GM23338 (cell line): ENCODE measurements at regions not wholly inside any gene's neighbourhood (a gene's known extent, or its start where the extent isn't known, plus 50 kb on each side); places are given as distances from the start of the nearest gene placed in this dataset.

Source experiments
- ATAC-seq: fragments of 200-7000 bp; cut with Tn5 transposase; 3 replicates; pipeline ENCODE4 v1.9.1; 2020
- DNase-seq: peaks from one replicate; pipeline ENCODE4 v3.0.0-alpha.2; 2015; ENCODE audit warnings: low spot score
- H2AFZ ChIP-seq: fragments of 200-600 bp; sonication (generic); 2 replicates; pipeline ENCODE4 v1.8.0; 2016; ENCODE audit warnings: antibody characterized with exemption, mild to moderate bottlenecking, moderate library complexity
- H3F3A ChIP-seq: fragments of 200-600 bp; sonication (generic); replicated peaks from 2 replicates; pipeline ENCODE4 v1.8.0; 2017; ENCODE audit warnings: antibody characterized with exemption, mixed run types, low read depth
- H3K27ac ChIP-seq: fragments of 200-600 bp; sonication (generic); 2 replicates; pipeline ENCODE4 v1.6.1; 2016; ENCODE audit warnings: low read depth
- H3K27me3 ChIP-seq: fragments of 200-600 bp; sonication (generic); 2 replicates; pipeline ENCODE4 v1.8.0; 2016; ENCODE audit warnings: mild to moderate bottlenecking, mixed run types, moderate library complexity; ENCODE audit not compliant: insufficient read depth
- H3K36me3 ChIP-seq: fragments of 200-600 bp; sonication (generic); 2 replicates; pipeline ENCODE4 v1.8.0; 2016; ENCODE audit warnings: mild to moderate bottlenecking; ENCODE audit not compliant: insufficient read depth
- H3K4me1 ChIP-seq: fragments of 200-600 bp; sonication (generic); 2 replicates; pipeline ENCODE4 v1.8.0; 2016; ENCODE audit warnings: mild to moderate bottlenecking, moderate library complexity; ENCODE audit not compliant: insufficient read depth
- H3K4me2 ChIP-seq: fragments of 200-600 bp; sonication (generic); 2 replicates; pipeline ENCODE4 v1.7.1; 2017; ENCODE audit warnings: mixed run types
- H3K4me3 ChIP-seq: fragments of 200-600 bp; sonication (generic); 2 replicates; pipeline ENCODE4 v1.6.1; 2016; ENCODE audit warnings: mixed run types
- H3K79me2 ChIP-seq: fragments of 200-600 bp; sonication (generic); replicated peaks from 2 replicates; pipeline ENCODE4 v1.8.0; 2017; ENCODE audit warnings: mild to moderate bottlenecking; ENCODE audit not compliant: insufficient read depth
- H3K9me2 ChIP-seq: fragments of 200-600 bp; sonication (generic); 2 replicates; pipeline ENCODE4 v1.8.0; 2017; ENCODE audit not compliant: insufficient read depth
- H4K20me1 ChIP-seq: fragments of 200-600 bp; sonication (generic); replicated peaks from 2 replicates; pipeline ENCODE4 v1.8.0; 2017; ENCODE audit warnings: mild to moderate bottlenecking; ENCODE audit not compliant: insufficient read depth
- H3K27ac Mint-ChIP-seq: 2 replicates; pipeline ENCODE4 v1.8.0; 2020; ENCODE audit warnings: inconsistent platforms, mild to moderate bottlenecking, moderate library complexity, mixed read lengths
- H3K27me3 Mint-ChIP-seq: 3 replicates; pipeline ENCODE4 v1.8.0; 2022; ENCODE audit warnings: low read depth, mild to moderate bottlenecking, moderate library complexity, mixed read lengths, inconsistent platforms; ENCODE audit not compliant: insufficient read depth, poor library complexity
- H3K36me3 Mint-ChIP-seq: 3 replicates; pipeline ENCODE4 v1.8.0; 2021; ENCODE audit warnings: low read depth, mild to moderate bottlenecking, inconsistent platforms, moderate library complexity, mixed read lengths
- H3K4me1 Mint-ChIP-seq: 3 replicates; pipeline ENCODE4 v1.8.0; 2020; ENCODE audit warnings: mild to moderate bottlenecking, inconsistent platforms, mixed read lengths
- H3K4me3 Mint-ChIP-seq: 3 replicates; pipeline ENCODE4 v1.8.0; 2021; ENCODE audit warnings: moderate library complexity, mild to moderate bottlenecking, inconsistent platforms, mixed read lengths
- H3K9me3 Mint-ChIP-seq: 3 replicates; pipeline ENCODE4 v1.8.0; 2020; ENCODE audit warnings: moderate library complexity, mild to moderate bottlenecking, inconsistent platforms, mixed read lengths
- CREB1 ChIP-seq: fragments of 250-450 bp; sonication (Bioruptor Pico); IDR thresholded peaks from 2 replicates; pipeline ENCODE4 v1.5.0; 2020; ENCODE audit warnings: low read depth, mild to moderate bottlenecking, moderate library complexity
- CTCF ChIP-seq, 2 experiments: fragments of 200-600 bp in 1 of 2; sonication (generic) in 1 of 2; conservative IDR thresholded peaks; 2 replicates each; pipeline versions ENCODE4 v1.5.1 to v1.6.1; 2016 to 2017; ENCODE audit warnings: antibody characterized with exemption in 2 of 2, low read depth in 2 of 2, mild to moderate bottlenecking in 2 of 2, moderate library complexity in 1 of 2
- ETS1 ChIP-seq: IDR thresholded peaks from 2 replicates; pipeline ENCODE4 v1.6.1; 2016; ENCODE audit warnings: antibody characterized with exemption
- EZH2 ChIP-seq: fragments of 200-600 bp; sonication (generic); IDR thresholded peaks from one replicate; pipeline ENCODE4 v1.8.0; 2017; ENCODE audit warnings: antibody characterized with exemption, mild to moderate bottlenecking, low read depth; ENCODE audit not compliant: unreplicated experiment
- EZH2phosphoT487 ChIP-seq: fragments of 200-600 bp; sonication (generic); IDR thresholded peaks from one replicate; pipeline ENCODE4 v1.8.1; 2018; ENCODE audit warnings: antibody characterized with exemption; ENCODE audit not compliant: unreplicated experiment
- JUNB ChIP-seq: IDR thresholded peaks from one replicate; pipeline ENCODE4 v1.6.1; 2016; ENCODE audit warnings: antibody characterized with exemption; ENCODE audit not compliant: unreplicated experiment
- NANOG ChIP-seq: IDR thresholded peaks from 2 replicates; pipeline ENCODE4 v1.6.1; 2016; ENCODE audit warnings: antibody characterized with exemption, borderline replicate concordance
- POLR2AphosphoS5 ChIP-seq: IDR thresholded peaks from 2 replicates; pipeline ENCODE4 v1.6.1; 2016; ENCODE audit warnings: antibody characterized with exemption, low read depth
- STAT1 ChIP-seq: IDR thresholded peaks from one replicate; pipeline ENCODE4 v1.6.1; 2016; ENCODE audit warnings: antibody characterized with exemption; ENCODE audit not compliant: unreplicated experiment
- ZNF114 ChIP-seq: fragments of 250-450 bp; sonication (Bioruptor Pico); IDR thresholded peaks from 2 replicates; pipeline ENCODE4 v1.5.0; 2020; ENCODE audit warnings: mild to moderate bottlenecking, moderate library complexity
- ZNF331 ChIP-seq: fragments of 250-450 bp; sonication (Bioruptor Pico); IDR thresholded peaks from 2 replicates; pipeline ENCODE4 v1.5.0; 2020; ENCODE audit warnings: low read depth, mild to moderate bottlenecking, moderate library complexity
- TF ChIP-seq, protein P1 (sequence below): fragments of 250-450 bp; sonication (Bioruptor Pico); IDR thresholded peaks from 2 replicates; pipeline ENCODE4 v1.5.0; 2020; ENCODE audit warnings: mild to moderate bottlenecking, moderate library complexity
- TF ChIP-seq, protein P2 (sequence below): IDR thresholded peaks from one replicate; pipeline ENCODE4 v1.6.1; 2018; ENCODE audit warnings: antibody characterized with exemption; ENCODE audit not compliant: unreplicated experiment

DNA sequence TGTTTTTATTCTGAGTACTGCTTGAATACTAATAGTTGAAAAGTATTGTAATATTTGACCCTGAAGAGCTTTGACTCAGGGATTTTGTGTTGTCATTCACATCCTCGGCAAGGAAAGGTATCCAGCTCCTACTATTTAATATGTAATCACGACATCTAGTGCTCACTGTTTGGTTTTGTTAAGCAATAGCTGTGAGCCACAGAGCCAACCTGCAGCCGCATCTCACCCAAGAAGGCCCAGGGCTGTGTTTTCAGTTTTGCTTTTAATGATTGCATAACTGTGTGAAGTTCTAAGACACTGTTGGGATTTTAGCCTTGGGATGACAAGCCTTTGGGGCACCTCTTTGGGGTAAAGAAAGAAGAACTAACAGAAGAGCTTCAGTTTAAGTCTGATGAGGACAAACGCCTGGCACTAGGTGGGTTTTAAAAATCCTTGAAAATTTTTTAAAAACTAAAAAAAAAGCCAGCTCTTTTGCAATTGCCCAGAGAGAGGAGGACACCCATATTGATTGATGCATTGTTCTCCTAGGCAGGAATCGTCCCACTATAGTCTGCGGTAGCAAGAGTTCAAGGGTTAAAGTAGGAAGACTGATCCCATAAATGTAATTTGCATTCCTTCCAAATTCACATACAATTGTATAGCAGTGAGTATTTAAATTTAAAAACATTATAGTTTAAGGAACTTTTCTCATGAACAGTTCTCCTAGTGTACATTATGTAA lies 157.8 kb downstream of the RELL1 start:
- no peaks in the 10 kb centered on the region for H3K4me1 ChIP-seq
- H3K27me3 ChIP-seq: no peaks in the 10 kb centered on the region
- H3K4me3 Mint-ChIP-seq: no peak overlapping the region
- no peaks in the 10 kb centered on the region for H3K36me3 Mint-ChIP-seq
- no peak overlapping the region for H3K27ac Mint-ChIP-seq
- no peaks in the 10 kb centered on the region for H4K20me1 ChIP-seq
- no peaks in the 10 kb centered on the region for H3K9me2 ChIP-seq
- no peaks in the 10 kb centered on the region for H3K36me3 ChIP-seq
- TF ChIP-seq ZNF114 (CRISPR knock-in tag) (no peak), ETS1 (no peak), POLR2AphosphoS5 (no peak), STAT1 (no peak), CTCF (conservative IDR thresholded peaks at IDR 0.05; ENCODE audit: low read depth in 2 of 2) (no peak), JUNB (no peak), CREB1 (no peak), NANOG (no peak), EZH2 (no peak), EZH2phosphoT487 (no peak), ZNF331 (no peak)
- TF ChIP-seq, protein P1, sequence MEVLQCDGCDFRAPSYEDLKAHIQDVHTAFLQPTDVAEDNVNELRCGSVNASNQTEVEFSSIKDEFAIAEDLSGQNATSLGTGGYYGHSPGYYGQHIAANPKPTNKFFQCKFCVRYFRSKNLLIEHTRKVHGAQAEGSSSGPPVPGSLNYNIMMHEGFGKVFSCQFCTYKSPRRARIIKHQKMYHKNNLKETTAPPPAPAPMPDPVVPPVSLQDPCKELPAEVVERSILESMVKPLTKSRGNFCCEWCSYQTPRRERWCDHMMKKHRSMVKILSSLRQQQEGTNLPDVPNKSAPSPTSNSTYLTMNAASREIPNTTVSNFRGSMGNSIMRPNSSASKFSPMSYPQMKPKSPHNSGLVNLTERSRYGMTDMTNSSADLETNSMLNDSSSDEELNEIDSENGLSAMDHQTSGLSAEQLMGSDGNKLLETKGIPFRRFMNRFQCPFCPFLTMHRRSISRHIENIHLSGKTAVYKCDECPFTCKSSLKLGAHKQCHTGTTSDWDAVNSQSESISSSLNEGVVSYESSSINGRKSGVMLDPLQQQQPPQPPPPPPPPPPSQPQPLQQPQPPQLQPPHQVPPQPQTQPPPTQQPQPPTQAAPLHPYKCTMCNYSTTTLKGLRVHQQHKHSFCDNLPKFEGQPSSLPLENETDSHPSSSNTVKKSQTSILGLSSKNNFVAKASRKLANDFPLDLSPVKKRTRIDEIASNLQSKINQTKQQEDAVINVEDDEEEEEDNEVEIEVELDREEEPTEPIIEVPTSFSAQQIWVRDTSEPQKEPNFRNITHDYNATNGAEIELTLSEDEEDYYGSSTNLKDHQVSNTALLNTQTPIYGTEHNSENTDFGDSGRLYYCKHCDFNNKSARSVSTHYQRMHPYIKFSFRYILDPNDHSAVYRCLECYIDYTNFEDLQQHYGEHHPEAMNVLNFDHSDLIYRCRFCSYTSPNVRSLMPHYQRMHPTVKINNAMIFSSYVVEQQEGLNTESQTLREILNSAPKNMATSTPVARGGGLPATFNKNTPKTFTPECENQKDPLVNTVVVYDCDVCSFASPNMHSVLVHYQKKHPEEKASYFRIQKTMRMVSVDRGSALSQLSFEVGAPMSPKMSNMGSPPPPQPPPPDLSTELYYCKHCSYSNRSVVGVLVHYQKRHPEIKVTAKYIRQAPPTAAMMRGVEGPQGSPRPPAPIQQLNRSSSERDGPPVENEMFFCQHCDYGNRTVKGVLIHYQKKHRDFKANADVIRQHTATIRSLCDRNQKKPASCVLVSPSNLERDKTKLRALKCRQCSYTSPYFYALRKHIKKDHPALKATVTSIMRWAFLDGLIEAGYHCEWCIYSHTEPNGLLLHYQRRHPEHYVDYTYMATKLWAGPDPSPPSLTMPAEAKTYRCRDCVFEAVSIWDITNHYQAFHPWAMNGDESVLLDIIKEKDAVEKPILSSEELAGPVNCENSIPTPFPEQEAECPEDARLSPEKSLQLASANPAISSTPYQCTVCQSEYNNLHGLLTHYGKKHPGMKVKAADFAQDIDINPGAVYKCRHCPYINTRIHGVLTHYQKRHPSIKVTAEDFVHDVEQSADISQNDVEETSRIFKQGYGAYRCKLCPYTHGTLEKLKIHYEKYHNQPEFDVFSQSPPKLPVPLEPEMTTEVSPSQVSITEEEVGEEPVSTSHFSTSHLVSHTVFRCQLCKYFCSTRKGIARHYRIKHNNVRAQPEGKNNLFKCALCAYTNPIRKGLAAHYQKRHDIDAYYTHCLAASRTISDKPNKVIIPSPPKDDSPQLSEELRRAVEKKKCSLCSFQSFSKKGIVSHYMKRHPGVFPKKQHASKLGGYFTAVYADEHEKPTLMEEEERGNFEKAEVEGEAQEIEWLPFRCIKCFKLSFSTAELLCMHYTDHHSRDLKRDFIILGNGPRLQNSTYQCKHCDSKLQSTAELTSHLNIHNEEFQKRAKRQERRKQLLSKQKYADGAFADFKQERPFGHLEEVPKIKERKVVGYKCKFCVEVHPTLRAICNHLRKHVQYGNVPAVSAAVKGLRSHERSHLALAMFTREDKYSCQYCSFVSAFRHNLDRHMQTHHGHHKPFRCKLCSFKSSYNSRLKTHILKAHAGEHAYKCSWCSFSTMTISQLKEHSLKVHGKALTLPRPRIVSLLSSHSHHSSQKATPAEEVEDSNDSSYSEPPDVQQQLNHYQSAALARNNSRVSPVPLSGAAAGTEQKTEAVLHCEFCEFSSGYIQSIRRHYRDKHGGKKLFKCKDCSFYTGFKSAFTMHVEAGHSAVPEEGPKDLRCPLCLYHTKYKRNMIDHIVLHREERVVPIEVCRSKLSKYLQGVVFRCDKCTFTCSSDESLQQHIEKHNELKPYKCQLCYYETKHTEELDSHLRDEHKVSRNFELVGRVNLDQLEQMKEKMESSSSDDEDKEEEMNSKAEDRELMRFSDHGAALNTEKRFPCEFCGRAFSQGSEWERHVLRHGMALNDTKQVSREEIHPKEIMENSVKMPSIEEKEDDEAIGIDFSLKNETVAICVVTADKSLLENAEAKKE (CRISPR knock-in tag): no peak
- TF ChIP-seq, protein P2, sequence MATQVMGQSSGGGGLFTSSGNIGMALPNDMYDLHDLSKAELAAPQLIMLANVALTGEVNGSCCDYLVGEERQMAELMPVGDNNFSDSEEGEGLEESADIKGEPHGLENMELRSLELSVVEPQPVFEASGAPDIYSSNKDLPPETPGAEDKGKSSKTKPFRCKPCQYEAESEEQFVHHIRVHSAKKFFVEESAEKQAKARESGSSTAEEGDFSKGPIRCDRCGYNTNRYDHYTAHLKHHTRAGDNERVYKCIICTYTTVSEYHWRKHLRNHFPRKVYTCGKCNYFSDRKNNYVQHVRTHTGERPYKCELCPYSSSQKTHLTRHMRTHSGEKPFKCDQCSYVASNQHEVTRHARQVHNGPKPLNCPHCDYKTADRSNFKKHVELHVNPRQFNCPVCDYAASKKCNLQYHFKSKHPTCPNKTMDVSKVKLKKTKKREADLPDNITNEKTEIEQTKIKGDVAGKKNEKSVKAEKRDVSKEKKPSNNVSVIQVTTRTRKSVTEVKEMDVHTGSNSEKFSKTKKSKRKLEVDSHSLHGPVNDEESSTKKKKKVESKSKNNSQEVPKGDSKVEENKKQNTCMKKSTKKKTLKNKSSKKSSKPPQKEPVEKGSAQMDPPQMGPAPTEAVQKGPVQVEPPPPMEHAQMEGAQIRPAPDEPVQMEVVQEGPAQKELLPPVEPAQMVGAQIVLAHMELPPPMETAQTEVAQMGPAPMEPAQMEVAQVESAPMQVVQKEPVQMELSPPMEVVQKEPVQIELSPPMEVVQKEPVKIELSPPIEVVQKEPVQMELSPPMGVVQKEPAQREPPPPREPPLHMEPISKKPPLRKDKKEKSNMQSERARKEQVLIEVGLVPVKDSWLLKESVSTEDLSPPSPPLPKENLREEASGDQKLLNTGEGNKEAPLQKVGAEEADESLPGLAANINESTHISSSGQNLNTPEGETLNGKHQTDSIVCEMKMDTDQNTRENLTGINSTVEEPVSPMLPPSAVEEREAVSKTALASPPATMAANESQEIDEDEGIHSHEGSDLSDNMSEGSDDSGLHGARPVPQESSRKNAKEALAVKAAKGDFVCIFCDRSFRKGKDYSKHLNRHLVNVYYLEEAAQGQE: no peak
- ATAC-seq (no peak), DNase-seq (peak; percentile 19)
- H3K27me3 Mint-ChIP-seq: peaks cover 1% of the 10 kb centered on the region
- H3F3A ChIP-seq: no peaks in the 10 kb centered on the region
- no peak overlapping the region for H3K4me3 ChIP-seq
- no peak overlapping the region for H2AFZ ChIP-seq
- H3K79me2 ChIP-seq: no peaks in the 10 kb centered on the region
- H3K9me3 Mint-ChIP-seq: no peaks in the 10 kb centered on the region
- H3K27ac ChIP-seq: no peak overlapping the region
- H3K4me2 ChIP-seq: no peak overlapping the region
- peaks cover 4% of the 10 kb centered on the region; the same call in 1 of the 3 replicates for H3K4me1 Mint-ChIP-seq
